NOMO-1 treated with DMSO at 0.1 percent for 48 hours (cell line): ENCODE measurements at regions not wholly inside any gene's neighbourhood (a gene's known extent, or its start where the extent isn't known, plus 50 kb on each side); places are given as distances from the start of the nearest gene placed in this dataset.
"Not testable (repeated sequence)": the region's sequence is repeated elsewhere in the genome, so short reads cannot be mapped to it uniquely, and the experiment has no call there.

Experiments
- DNase-seq: peaks from one replicate; lab custom pipeline; 2025; ENCODE audit not compliant: unreplicated experiment; lab: John Stamatoyannopoulos, UW

DNA sequence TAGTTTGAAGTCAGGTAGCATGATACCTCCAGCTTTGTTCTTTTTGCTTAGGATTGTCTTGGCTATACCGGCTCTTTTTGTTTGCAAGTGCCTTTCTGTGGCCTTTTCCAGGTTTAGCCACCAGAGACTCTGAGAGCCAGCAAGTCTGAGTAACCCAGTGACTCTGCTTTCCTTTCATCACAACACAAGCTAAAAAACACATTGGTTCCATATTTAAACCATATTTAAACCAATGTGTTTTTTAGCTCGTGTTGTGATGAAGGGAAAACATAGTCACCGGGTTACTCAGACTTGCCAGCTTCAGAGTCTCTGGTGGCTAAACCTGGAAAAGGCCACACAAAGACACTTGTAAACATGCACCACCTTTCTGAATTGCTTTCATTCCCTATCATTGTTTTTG, 493.3 kb downstream of the NTRK2 start:
- DNase-seq, result no peak

DNA sequence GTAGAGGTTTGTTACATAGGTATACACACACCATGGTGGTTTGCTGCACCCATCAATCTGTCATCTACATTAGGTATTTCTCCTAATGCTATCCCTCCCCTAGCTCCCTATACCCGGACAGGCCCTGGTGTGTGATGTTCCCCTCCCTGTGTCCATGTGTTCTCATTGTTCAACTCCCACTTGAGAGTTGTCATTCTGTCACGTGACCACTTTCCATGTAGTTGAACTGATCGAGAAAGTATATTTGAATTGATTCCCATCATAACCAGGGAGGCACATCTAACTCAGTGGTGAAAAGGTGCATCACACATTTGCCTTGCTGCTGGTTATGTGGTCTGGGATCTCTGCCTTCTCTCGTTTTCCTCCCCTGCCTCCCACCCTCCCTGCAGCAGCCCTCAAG, 491.4 kb downstream of the NTRK2 start:
- not testable (repeated sequence) for DNase-seq

DNA sequence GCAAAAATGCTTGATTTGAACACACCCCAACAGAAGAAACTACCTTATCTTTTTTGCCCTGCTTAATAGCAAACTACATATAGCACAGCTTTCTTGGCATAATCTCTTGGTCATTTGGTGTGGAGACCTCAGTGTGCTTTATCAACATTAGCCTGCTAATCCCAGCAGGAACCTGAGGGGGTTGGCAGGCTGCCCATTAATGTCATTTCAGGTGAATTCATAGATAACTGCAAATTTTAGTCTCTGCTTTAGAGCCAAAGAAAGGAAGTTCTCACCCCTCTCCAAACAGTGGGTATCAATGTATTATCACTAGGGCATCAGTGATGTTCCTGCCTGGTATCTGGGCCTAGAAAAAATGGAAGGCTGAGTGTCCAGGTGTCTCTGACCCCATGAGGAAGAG, 489.0 kb downstream of the NTRK2 start:
- no peak for DNase-seq

DNA sequence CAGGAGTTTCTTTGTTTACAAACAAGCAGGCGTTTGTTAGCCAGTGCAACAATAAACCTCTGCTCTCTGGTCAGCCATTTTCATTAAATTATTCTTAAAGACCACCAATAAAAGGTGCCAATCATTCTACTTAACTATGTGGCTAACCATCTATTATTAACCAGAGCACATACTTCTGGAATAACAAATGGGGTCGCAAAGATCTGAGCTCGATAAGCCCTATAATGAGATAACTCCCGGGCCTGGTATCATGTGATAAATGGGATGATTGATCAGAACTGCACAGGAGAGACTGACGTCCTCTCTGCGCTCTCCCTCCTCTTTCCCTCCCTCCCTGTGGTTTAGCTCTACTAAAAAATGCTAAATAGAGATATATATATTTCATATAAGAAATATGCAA, 488.2 kb downstream of the NTRK2 start:
- DNase-seq, result no peak

DNA sequence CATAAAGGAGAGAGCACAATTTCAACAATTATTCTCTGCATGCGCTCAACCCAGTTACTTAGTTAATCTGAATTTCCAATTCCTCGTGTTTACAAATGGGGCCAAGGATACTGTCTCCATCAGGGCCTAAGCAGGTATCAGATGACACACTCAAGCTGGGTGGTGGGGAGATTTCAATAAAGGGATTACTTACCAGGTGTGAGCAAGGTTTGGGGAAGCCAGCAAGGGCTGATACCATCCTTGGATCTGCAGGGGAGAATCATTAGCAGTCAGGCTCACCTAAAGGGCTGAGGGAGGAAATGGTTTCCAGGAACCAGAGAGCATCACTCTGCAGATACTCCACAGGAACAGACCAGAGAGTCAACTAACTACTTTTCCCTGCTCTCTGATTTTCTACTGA, 487.1 kb downstream of the NTRK2 start:
- no peak for DNase-seq

DNA sequence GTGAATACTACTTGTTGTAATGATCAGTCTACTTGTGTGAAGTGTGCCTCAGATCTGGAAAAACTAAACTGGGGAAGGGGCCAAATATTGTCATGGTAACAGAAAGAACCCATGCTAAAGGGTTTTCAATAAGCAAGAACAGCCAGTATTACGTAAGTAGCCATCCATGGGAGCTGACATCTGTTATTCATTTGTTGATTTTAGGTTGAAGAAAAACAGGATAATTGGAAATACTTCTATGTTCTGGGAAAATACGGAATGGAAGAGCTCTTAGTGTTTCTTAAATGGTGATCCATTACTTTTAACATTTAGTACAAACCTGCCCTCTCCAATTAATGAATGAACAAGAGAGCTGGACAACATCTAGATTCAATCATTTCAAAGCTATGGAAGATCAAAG, 485.8 kb downstream of the NTRK2 start:
- no peak for DNase-seq

DNA sequence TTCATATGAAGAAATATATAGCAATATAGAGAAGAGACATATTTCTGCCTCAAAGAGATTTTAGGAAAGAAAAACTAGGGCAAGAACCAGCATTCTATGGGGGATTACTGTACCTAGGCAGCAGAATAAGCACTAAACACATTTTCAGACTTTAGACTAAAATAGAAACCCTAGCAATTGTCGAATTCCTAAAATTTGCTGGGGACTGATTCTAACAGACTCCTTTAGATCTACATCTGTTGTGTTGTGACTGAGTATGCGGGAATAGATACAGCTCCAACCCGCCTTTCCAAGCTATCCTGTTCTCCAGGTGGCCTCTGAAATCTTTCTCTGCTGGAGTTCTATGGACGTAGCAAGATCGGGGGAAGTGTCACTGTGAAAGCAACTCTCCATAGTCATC, 482.2 kb downstream of the NTRK2 start:
- DNase-seq, result no peak

DNA sequence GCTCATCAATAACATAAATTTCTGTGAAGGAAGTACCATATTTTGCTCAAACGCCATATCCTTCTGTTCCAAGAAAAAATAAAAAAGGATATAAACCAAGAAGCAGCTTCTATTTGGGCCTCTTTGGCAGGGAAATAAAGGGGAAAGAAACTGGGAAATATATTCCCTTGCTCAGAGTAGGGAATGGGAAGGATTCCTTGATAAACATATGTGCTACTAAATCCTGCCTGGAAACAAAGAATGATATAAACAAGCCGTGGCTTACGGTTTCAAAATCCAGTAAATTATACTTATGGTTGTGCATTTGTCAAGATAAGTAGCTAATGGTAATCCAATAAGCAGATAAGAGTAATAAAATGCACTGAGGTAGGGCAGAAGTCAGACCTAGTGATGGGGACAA, 481.6 kb downstream of the NTRK2 start:
- DNase-seq, result no peak

DNA sequence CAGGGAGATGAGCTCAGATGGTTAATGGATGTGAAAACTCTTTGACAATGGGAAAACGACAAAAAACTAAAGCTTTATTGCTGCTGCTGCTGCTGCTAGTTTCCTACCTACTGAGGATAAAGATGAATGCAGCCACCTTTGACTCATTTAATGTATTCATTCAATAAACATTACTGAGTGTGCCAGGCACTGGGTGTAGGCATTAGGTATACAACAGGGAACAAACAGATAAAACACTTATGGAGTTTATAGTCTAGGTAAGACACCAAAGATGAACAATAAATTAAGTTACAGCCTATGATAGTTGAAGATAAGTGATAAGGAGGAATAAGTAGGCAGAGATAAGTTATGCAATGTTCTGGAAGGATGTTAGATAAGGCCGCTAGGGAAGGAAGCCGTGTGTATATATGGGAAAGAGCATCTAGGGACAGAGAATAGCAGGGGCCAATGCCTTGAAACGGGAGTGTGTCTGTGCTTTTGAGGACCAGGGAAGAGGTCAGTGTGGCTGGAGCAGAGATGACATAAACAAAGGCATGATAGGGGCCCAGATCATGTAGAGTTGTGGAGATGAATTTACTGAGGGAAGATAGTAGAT, 477.6 kb downstream of the NTRK2 start:
- DNase-seq, result no peak

DNA sequence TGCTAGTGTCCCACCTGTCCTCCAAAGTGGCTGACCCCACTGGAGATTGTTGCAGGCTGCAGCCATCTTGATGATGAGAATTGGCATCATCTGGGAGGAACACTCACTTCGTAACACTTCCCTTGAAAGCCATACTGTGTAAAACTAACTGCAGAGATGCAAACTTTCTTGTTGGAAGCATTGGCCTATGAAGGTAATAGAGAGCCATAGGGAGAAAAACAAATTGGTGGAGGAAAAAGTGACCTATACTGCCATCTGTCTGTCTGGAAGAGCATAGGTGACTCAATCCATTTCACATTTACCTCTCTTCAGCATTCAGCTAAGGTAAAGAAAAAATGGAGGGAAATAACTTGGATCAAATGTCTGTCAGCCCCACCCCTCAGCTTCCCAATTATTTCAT, 473.4 kb downstream of the NTRK2 start:
- DNase-seq, result no peak

DNA sequence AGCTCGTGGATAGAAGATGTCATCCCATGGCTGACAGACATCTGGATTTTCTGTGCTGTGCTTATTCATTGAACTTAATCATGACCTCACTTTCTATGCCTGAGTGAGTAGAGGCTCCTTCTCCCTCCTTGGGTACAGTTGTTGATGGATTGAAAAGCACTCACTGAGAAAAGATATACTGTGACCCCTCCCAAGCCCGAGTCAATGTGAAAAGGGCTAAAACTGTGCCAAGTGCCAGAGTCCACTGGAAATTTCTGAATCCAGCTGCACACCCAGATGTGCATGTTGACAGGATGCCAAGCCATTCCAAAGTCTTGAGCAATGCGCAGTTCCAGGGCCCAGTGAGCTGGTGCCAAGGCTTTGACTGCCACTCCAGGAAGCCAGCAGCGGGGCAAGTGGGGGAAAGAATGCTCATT, 473.0 kb downstream of the NTRK2 start:
- no peak for DNase-seq

DNA sequence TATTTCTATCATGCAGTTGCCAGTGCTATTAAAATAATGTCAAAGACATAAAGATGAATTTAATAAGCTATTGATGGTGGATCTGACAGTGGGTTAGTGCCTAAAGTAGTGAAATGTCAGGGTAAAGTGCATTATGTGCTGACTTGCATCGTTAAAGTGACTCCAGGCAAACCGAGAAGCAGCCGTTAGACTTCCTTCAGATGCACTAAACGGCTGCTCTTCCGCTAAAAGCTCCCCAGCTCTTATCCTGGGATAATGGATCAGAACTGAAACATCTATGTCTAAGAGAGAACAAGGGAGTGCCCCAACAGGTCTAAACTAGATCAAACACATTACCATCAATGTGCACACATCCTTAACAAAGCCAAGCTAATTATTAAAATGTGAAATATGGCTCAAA, 468.2 kb downstream of the NTRK2 start:
- DNase-seq, result no peak

DNA sequence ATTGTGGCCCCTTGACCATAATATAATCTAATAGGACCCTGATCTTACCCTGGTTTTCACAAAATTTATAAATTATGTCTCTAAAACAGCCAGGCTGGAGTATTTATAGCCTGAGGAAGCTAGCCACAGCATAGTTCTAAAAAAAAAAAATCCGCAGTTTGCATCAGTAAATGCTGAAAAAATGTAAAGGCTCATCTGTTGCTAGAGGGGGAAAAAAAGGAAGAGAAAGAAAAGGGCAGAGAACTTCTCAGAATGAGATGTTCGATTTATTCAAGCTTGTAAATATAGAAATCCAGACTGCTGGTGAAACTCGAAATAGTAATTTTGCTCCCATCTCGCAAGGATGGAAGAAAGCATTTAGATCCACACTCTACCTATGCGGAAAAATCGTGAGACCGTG, 467.5 kb downstream of the NTRK2 start:
- DNase-seq, result no peak

DNA sequence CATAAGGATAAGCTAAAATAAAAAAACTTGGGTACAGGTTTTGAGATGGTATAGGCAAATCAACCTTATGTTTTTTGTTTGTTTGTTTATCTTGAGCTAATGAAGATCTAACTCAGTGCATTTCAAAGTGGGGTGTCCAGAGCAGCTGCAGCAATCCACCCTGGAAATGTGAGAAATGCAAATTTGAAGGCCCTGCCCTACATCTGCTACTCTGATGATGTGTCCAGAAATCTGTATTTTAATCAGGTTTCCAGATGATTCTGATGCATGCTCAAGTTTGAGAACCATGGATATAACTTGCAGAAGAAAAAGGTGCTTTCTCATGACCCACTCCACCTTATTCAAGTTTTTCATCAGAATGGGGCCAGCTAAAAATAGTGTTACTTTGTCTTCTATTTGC, 467.0 kb downstream of the NTRK2 start:
- DNase-seq, result no peak

DNA sequence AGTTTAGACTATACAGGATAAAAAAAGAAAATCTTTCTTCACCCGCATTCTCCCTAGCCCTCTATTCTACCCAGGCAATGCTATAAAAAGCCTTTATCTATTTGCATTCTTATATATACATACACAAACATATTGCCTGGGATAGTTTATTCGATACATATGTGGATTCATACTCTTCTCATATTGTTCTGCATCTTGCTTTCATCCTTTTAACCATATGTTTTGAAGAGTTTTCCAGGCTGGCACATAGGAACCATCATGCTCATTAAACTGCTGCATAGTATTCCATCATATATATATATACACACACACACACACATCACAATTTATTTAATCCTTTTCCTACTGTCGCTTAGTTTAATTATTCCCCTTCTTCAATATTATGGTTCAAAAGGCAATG, 461.2 kb downstream of the NTRK2 start:
- no peak for DNase-seq

DNA sequence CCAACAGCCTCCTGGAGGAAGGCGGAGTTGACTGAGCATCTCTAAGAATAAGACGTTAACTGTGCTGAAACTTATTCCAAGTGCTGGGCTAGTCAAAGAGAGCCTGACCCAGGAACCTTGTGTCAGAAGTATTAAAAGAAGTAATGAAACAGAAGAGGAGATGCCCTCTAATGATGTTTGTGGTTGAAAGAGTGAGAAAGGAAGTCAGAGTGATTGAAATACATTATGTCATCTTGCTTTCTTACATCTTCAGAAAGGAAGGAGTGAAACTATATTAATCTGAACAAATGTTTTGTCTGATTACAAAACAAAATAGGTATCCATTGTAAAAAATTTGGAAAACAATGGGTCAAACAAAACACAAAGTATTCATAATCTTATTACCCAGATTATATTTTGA, 460.7 kb downstream of the NTRK2 start:
- DNase-seq, result no peak

DNA sequence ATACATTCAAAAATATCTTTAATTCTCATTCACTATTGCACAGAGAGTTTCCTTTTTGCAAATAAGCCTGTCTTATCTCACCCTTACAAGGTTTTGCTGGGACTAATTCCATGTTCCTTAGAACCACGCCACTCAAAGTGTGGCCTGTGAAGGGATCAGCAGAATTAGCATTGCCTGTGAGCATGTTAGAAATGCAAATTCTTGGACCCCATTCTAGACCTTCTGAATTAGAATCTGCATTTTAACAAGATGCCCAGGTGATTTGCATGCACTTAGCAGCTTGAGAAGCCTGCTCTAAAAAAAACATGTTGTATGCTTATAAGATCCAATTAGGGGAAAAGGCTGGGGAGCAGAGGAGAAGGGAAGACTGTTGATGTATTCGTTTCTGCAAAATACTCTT, 460.0 kb downstream of the NTRK2 start:
- DNase-seq, result no peak

DNA sequence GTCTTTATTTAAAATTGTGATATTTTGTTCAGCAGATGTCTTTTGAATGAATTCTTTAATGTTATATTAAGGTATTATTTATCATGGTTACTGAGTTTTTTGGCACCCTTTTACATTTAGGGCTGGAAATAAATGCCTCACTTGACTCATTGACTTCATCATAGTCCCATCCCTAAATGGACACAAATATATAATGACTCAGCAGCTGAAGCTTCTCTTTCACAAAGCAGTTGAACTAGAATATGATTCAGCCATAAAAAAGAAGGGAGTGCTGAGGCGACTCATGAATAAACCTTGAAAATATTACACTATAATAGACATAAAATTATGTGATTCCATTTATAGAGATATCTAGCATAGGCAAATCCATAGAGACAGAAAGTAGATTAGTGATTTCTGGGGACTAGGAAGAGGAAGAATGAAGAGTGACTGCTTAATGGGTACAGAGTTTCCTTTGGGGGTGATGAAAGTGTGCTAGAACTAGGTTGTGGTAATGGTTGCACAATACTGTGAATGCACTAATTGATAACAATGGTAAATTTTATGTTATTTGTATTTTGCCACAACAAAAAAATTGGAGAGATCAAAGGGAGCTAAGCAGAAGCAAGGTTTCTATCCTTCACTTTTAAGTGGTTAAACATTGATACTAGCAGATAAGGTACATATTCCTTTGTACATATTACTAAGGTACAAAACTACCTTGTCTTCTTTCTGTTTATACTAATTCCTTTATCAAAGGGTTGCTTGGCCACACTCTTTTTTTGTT, 449.6 kb downstream of the NTRK2 start:
- no peak for DNase-seq

DNA sequence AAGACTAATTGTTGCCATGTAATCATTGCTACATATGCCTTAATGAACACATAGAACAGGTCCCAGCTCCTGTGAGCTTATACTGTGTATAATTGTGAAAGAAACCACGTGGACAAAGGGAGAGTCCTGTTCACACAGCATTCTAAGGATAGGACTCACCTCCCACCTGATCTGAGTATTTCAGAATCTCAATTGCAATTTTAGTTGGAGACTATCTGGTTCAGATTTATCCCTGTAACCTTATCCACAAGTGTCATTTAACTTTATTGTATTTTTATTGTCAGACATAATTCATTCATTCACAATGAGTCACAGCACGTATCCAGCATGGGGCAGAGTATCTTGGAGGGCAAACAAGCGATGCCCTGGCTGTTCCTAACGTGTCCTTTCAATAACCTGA, 448.3 kb downstream of the NTRK2 start:
- DNase-seq, result no peak

DNA sequence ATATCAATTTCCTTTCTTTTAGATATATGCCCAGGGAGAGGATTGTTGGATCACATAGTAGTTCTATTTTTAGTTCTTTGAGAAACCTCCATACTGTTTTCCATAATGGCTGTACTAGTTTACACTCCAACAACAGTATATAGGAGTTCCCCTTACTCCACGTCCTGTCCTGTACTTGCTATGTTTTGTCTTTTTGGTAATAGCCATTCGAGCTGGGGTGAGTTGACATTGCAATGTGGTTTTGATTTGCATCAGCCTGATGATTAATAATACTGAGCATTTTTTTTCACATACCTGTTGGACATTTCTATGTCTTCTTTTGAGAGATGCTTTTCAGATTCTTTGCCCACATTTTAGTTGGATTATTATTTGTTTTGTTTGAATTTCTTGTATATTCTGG, 445.9 kb downstream of the NTRK2 start:
- DNase-seq, result no peak

DNA sequence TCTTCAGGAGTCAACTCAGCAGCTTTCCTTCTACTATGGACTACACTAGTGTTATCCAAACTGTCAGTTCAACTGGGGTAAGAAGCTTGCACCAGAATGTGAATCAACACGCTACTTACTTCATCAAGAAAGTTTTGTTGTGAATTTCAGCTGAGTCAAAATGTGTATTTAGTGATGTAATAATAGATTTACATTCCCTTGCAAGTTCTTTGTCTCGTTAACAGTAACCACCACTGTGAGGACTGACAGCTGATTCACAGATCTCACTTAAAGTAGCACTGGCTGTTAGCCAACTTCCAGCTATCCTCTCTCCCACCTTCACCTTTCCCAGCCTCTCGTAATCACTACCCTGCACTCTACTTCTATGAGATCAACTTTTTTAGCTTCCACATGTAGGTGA, 445.3 kb downstream of the NTRK2 start:
- DNase-seq, result no peak

DNA sequence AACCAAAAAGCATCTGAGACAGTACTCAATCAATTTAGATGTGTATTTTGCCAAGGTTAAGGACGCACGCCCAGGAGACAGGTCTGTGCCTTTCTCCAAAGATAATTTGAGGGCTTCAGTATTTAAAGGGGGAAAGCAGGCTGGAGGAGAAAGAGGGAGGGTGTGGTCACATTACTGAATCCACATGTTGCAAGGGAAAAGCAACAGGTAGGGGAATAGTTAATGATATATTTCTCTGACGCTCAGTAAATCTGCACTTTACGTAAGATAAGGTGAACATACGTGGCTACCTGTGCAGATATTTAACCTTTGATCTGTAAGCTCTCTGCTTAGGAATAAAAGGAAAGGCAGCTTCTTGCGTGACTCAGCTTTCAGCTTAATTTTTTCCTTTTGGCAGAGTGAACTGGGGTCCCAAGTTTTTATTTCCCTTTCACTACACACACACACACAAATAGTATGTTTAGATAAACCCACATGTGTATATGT, 443.4 kb downstream of the NTRK2 start:
- no peak for DNase-seq

DNA sequence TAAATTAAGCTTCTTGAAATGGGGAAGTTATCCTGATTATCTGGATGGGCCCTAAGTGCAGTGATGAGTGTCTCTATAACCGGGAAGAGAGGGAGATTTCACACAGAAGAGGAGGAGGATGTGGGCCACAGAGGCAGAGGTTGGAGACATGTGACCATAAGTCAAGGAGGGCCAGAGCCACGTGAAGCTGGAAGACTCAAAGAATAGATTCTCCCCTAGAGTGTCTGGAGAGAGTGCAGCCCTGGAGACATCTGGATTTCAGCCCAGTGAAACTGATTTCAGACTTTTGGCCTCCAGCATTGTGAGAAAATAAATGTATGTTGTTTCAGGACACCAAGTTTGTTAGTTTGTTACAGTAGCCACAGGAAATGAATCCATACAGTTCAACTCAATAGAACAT, 442.9 kb downstream of the NTRK2 start:
- no peak for DNase-seq
